PFSK-1 (cell line): ENCODE measurements at regions not wholly inside any gene's neighbourhood (a gene's known extent, or its start where the extent isn't known, plus 50 kb on each side); places are given as distances from the start of the nearest gene placed in this dataset.

Experiments
- POLR2AphosphoS5 ChIP-seq: IDR thresholded peaks from 2 replicates; pipeline ENCODE4 v1.6.1; 2012; ENCODE audit warnings: low read depth, mild to moderate bottlenecking, control low read depth, low read length, moderate library complexity
- REST ChIP-seq, 2 experiments: IDR thresholded peaks; 2 replicates each; pipeline versions ENCODE4 v1.6.1 to v1.8.0; 2011 to 2012; ENCODE audit warnings: low read depth in 2 of 2, low read length in 2 of 2, control low read depth in 1 of 2, inconsistent platforms in 1 of 2, mild to moderate bottlenecking in 1 of 2, moderate library complexity in 1 of 2; ENCODE audit not compliant: insufficient read depth in 1 of 2

DNA sequence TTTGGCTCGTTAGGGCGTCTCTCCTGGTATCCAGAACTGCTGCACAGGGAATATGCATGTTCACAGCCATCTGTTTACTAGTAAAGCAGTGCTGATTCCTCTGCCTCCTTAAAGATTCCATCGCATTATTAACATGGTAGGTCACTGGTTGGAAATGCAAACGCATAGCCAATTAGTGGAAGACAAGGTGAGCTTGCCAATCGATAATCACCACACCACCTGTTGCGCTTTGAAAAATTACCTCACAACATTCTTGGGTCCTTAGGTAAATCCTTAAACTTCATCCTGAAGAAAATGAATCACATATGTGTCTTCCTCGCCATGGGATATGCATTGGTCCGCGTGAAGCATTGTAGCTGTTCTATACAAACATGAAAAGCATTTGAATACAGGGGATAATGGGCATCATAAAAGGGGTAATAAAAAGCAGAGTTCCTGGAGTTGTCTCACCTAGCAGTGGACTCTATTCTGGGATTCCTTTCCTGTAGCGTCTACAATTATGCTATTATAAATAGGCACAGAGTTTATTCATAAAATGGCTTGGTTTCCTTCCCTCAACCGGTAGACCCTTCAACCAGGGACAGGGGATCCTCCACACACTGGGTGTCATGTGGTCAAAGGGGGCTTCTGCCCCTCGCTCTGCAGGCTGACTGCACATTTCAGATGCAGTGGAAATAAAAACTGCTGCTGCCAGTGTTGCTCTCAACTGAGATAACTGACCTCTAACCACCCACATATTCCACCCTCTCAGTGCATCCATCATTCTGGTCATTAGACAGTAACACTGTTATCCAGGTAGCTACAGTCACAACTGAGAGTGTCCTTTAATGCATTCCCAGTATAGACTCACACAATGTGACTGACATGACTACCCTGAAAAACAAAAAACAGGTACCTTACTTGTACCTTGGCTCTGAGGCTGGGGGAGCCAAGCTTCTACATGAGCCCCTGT is 389.2 kb upstream of the NFE2L3 start:
- TF ChIP-seq POLR2AphosphoS5 (no peak), REST (IDR thresholded peaks at IDR 0.05; ENCODE audit: insufficient read depth in 1 of 2, low read depth in 2 of 2, low read length in 2 of 2) (no peak)
